ENCODE measurements at regions not wholly inside any gene's neighbourhood (a gene's known extent, or its start where the extent isn't known, plus 50 kb on each side); places are given as distances from the start of the nearest gene placed in this dataset.

DNA sequence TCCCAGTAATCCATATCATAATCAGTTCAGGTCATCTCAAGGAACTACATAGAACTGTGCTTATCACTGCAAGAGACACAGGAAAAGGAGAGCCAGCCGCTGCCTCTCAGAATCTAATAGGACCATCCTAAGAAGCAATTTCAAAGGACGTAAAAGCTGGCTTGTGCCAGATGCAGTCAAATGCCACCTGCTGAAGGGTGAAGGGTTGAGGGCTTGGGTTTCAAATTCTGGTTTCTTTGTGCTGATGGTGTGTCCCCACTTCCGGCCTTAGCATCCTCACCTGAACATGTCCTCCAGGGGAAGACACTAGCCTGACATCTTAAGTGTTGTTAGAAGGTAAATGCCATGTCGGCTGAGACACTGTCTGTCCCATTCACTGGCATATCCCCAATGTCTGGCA lies 477.1 kb upstream of the TSHZ3 start:
- Histone ChIP-seq H3K79me2 (ENCODE audit: low read length) (no peaks in the 10 kb centered on the region), H3K27ac (ENCODE audit: low read length) (no peak overlapping the region), H3K4me3 (ENCODE audit: low read length) (no peak overlapping the region), H3K9ac (ENCODE audit: low read length) (no peak overlapping the region), H4K20me1 (ENCODE audit: insufficient read depth, low read length) (no peaks in the 10 kb centered on the region), H2AFZ (ENCODE audit: low read length) (no peak overlapping the region), H3K36me3 (replicated peaks; ENCODE audit: insufficient read depth, low read length) (no peaks in the 10 kb centered on the region), H3K4me2 (ENCODE audit: low read depth, low read length) (no peak overlapping the region), H3F3A (ENCODE audit: insufficient read depth, low read length) (no peaks in the 10 kb centered on the region), H3K27me3 (replicated peaks; ENCODE audit: insufficient read depth, low read length) (peaks cover 8% of the 10 kb centered on the region), H3K9me3 (replicated peaks; ENCODE audit: insufficient read depth, low read length) (no peaks in the 10 kb centered on the region), H3K4me1 (ENCODE audit: low read length) (no peaks in the 10 kb centered on the region), H3K9me2 (replicated peaks; ENCODE audit: insufficient read depth, low read length) (no peaks in the 10 kb centered on the region)
- peak; percentile 27 for DNase-seq
- TF ChIP-seq CTCF (IDR thresholded peaks at IDR 0.05; ENCODE audit: low read length) = no peak
- no peak for TF ChIP-seq EZH2phosphoT487 (IDR thresholded peaks at IDR 0.05; ENCODE audit: low read length)
- TF ChIP-seq EZH2 (optimal IDR thresholded peaks at IDR 0.05; ENCODE audit: low read depth, low read length) = no peak

DNA sequence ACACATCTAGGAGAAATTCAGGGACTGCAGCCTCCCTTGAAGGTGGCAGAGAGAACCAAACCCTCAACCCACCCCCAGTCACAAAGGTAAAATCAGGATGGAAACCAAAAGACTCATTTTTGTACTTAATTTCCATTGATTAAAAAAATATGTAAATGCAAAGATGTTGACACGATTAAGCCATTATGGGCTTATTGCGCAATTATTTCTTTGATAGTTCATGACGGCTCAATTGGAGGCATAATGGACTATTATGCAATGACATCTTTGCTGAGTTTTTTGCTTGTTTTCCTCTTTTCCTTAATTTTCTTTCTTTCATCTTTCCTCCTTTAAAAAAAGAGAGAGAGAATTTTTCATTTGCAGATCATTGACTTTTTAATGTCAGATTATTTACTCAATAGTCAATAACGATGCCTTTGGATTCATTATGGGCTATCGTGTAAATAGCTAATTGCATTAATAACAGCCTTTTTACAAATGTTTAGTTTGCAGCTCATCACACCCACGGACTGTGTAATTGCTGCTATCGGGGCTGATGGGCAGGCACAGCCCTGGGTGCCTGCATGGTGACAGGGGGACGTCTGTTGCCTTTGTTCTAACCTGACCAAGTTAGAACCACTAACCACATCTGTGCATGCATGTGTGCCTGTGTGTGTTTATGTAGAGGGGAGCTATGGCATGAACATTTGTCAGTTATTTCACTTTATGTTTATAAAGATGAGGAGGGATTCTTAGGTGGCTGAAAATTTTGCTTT lies 482.4 kb upstream of the TSHZ3 start:
- no peak overlapping the region for H3K4me2 ChIP-seq (ENCODE audit: low read depth, low read length)
- no peaks in the 10 kb centered on the region for H3K36me3 ChIP-seq (replicated peaks; ENCODE audit: insufficient read depth, low read length)
- H3K27ac ChIP-seq (ENCODE audit: low read length) = no peak overlapping the region
- H3K9me3 ChIP-seq (replicated peaks; ENCODE audit: insufficient read depth, low read length) = no peaks in the 10 kb centered on the region
- no peak overlapping the region for H3K4me3 ChIP-seq (ENCODE audit: low read length)
- no peak for TF ChIP-seq CTCF (IDR thresholded peaks at IDR 0.05; ENCODE audit: low read length)
- no peak for TF ChIP-seq EZH2 (optimal IDR thresholded peaks at IDR 0.05; ENCODE audit: low read depth, low read length)
- TF ChIP-seq EZH2phosphoT487 (IDR thresholded peaks at IDR 0.05; ENCODE audit: low read length) = no peak
- no peak overlapping the region for H2AFZ ChIP-seq (ENCODE audit: low read length)
- H3K79me2 ChIP-seq (ENCODE audit: low read length) = no peaks in the 10 kb centered on the region
- H3K9ac ChIP-seq (ENCODE audit: low read length) = no peak overlapping the region
- H3K4me1 ChIP-seq (ENCODE audit: low read length) = no peaks in the 10 kb centered on the region
- H3K9me2 ChIP-seq (replicated peaks; ENCODE audit: insufficient read depth, low read length) = no peaks in the 10 kb centered on the region
- H4K20me1 ChIP-seq (ENCODE audit: insufficient read depth, low read length) = no peaks in the 10 kb centered on the region
- H3K27me3 ChIP-seq (replicated peaks; ENCODE audit: insufficient read depth, low read length) = peaks cover 12% of the 10 kb centered on the region; the same call in 1 of the 2 replicates
- no peaks in the 10 kb centered on the region for H3F3A ChIP-seq (ENCODE audit: insufficient read depth, low read length)
- DNase-seq = no peak

GRCh38 chr19:31832176-31832548 lies 482.9 kb upstream of the TSHZ3 start:
- Histone ChIP-seq H3K4me3 (ENCODE audit: low read length) (no peak overlapping the region), H3K36me3 (replicated peaks; ENCODE audit: insufficient read depth, low read length) (no peaks in the 10 kb centered on the region), H3K27ac (ENCODE audit: low read length) (no peak overlapping the region), H3K79me2 (ENCODE audit: low read length) (no peaks in the 10 kb centered on the region), H3K4me1 (ENCODE audit: low read length) (no peaks in the 10 kb centered on the region), H3K9me2 (replicated peaks; ENCODE audit: insufficient read depth, low read length) (no peaks in the 10 kb centered on the region), H2AFZ (ENCODE audit: low read length) (no peak overlapping the region), H3K9me3 (replicated peaks; ENCODE audit: insufficient read depth, low read length) (no peaks in the 10 kb centered on the region), H3K9ac (ENCODE audit: low read length) (no peak overlapping the region), H4K20me1 (ENCODE audit: insufficient read depth, low read length) (no peaks in the 10 kb centered on the region), H3F3A (ENCODE audit: insufficient read depth, low read length) (no peaks in the 10 kb centered on the region), H3K27me3 (replicated peaks; ENCODE audit: insufficient read depth, low read length) (peaks cover 14% of the 10 kb centered on the region; the same call in 1 of the 2 replicates), H3K4me2 (ENCODE audit: low read depth, low read length) (no peak overlapping the region)
- TF ChIP-seq CTCF (IDR thresholded peaks at IDR 0.05; ENCODE audit: low read length) (no peak), EZH2 (optimal IDR thresholded peaks at IDR 0.05; ENCODE audit: low read depth, low read length) (no peak), EZH2phosphoT487 (IDR thresholded peaks at IDR 0.05; ENCODE audit: low read length) (no peak)
- DNase-seq = no peak

Data from MM.1S (cell line).